GM10266 (cell line): ENCODE measurements at regions not wholly inside any gene's neighbourhood (a gene's known extent, or its start where the extent isn't known, plus 50 kb on each side); places are given as distances from the start of the nearest gene placed in this dataset.
"Not testable (repeated sequence)": the region's sequence is repeated elsewhere in the genome, so short reads cannot be mapped to it uniquely, and the experiment has no call there.

Experiments used
- DNase-seq: peaks from one replicate; pipeline ENCODE4 v3.0.0; 2012; ENCODE audit errors: extremely low spot score
- TF ChIP-seq, protein P1 (sequence below): IDR thresholded peaks from 2 replicates; pipeline ENCODE4 v1.5.1; 2012; ENCODE audit warnings: mild to moderate bottlenecking, low read depth; ENCODE audit not compliant: control insufficient read depth, insufficient read depth; ENCODE audit errors: missing control alignments

DNA sequence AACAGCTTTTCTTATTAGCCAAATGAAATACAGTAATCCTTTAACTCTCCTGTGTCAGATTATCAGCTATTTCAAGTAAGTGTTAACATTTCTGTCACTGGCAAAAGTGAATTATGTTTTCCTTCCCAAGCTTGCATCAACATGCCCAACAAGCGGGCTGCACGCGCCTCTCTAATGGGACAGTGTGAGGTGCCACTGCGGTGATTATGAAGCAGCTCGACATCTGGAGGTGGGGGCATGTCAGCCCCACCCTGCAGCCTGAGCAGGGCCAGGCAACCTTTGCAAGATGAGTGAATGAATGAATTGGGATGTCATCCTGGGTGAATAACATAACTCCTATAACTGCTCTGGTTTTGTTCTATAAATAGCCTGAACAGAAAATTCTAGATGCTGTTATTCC is 301.4 kb downstream of the ZNF326 start:
- TF ChIP-seq, protein P1, sequence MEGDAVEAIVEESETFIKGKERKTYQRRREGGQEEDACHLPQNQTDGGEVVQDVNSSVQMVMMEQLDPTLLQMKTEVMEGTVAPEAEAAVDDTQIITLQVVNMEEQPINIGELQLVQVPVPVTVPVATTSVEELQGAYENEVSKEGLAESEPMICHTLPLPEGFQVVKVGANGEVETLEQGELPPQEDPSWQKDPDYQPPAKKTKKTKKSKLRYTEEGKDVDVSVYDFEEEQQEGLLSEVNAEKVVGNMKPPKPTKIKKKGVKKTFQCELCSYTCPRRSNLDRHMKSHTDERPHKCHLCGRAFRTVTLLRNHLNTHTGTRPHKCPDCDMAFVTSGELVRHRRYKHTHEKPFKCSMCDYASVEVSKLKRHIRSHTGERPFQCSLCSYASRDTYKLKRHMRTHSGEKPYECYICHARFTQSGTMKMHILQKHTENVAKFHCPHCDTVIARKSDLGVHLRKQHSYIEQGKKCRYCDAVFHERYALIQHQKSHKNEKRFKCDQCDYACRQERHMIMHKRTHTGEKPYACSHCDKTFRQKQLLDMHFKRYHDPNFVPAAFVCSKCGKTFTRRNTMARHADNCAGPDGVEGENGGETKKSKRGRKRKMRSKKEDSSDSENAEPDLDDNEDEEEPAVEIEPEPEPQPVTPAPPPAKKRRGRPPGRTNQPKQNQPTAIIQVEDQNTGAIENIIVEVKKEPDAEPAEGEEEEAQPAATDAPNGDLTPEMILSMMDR = no peak
- DNase-seq = no peak

DNA sequence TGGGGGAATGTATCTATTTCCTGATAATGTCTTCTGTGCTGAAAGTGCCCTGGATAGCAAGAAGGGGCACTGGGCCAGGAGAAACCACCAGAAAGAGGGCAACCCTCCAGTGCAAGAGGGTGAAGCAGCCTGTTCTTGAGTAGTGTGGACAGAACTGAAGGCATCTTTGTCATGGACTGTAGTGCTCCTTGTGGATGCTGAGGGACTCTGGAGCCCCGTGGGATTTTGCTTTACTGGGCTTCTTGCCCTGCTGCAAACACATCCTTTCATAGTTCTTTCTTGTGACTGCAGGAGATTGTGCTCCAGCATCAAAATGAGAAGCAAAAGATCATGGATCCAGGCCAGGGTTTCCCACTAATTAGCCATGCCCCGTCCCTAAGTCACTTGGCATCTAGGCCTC is 300.6 kb downstream of the ZNF326 start:
- no peak for DNase-seq
- TF ChIP-seq, protein P1 = no peak

GRCh38 chr1:90291431-90292216 is 296.7 kb downstream of the ZNF326 start:
- TF ChIP-seq, protein P1 = no peak
- no peak for DNase-seq

- TF ChIP-seq, protein P1 = no peak
- DNase-seq = no peak
Observed at GRCh38 chr1:90282811-90283210, 287.9 kb downstream of the ZNF326 start.

DNA sequence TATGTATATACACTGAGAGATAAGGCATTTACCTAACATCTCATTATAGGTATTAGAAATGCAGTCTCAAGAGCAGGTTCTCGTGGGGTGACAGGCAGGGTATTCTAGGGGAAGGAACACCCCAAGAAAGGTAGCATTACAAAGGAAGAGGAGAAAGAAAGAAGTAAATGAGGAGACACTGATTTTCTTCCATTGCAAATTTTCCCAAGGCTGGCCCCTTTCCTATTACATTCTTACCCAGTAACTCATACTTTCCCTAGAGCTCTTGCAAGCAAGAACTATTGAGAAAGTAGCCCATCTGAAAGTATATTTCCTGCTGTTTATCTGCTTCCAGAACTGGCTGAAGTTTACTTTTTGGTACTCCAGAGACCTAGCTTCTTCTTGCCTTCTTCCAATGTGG is 287.0 kb downstream of the ZNF326 start:
- DNase-seq = not testable (repeated sequence)

- no peak for DNase-seq
- TF ChIP-seq, protein P1 = no peak
Observed at GRCh38 chr1:90277270-90277669, 282.4 kb downstream of the ZNF326 start.

DNA sequence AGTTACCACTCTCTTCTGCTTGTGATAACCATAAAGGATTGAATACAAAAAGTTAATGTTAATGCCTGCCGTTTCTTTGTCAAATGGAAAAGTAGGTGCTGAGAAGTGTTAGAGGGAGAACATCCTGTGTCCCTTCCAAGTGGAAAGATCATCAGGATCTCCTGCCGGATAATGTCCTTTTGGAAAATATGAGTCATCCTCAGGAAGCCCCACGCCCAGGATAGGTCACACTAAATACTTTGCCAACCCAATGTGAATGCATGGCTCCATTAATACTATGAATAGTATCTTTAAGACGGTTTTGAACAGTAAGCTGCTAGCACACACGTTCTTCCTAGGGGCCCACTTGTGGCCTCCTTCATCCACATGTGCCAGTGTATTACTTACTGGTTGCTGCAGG is 279.5 kb downstream of the ZNF326 start:
- TF ChIP-seq, protein P1 = no peak
- no peak for DNase-seq
